H1 (cell line): ENCODE measurements at regions not wholly inside any gene's neighbourhood (a gene's known extent, or its start where the extent isn't known, plus 50 kb on each side); places are given as distances from the start of the nearest gene placed in this dataset.

Source experiments
- CTCF ChIA-PET: fragments of 300-600 bp; sonication (Branson Sonifier 250); formaldehyde crosslinking; loops from one replicate; lab custom pipeline; 2021; ENCODE audit not compliant: partially characterized antibody; lab: Charles Lee
- POLR2A ChIA-PET: fragments of 300-600 bp; sonication (Branson Sonifier 250); formaldehyde crosslinking; loops from one replicate; lab custom pipeline; 2021; ENCODE audit warnings: inconsistent platforms; ENCODE audit not compliant: partially characterized antibody; lab: Charles Lee
- DNase-seq, 2 experiments: peaks; one replicate each; pipeline versions ENCODE4 v3.0.0 to v3.0.0-alpha.2; 2010 to 2022; ENCODE audit warnings: low spot score in 2 of 2, low read depth in 1 of 2, mixed read lengths in 1 of 2
- FAIRE-seq: peaks from 2 replicates; lab custom pipeline; 2011; peaks lifted over from hg19 to GRCh38; lab: Jason Lieb, UNC
- H2AFZ ChIP-seq: 2 replicates; pipeline ENCODE4 v1.8.1; 2012; ENCODE audit warnings: low read length, inconsistent platforms
- H2AK5ac ChIP-seq: 2 replicates; pipeline ENCODE4 v1.6.1; 2013; ENCODE audit warnings: low read depth, low read length
- H2BK120ac ChIP-seq: replicated peaks from 2 replicates; pipeline ENCODE3; 2013; ENCODE audit warnings: low read depth, low read length, inconsistent platforms
- H2BK12ac ChIP-seq: 2 replicates; pipeline ENCODE4 v1.6.1; 2013; ENCODE audit warnings: low read depth, low read length
- H2BK15ac ChIP-seq: 2 replicates; pipeline ENCODE4 v1.6.1; 2013; ENCODE audit warnings: low read length
- H2BK20ac ChIP-seq: 2 replicates; pipeline ENCODE4 v1.6.1; 2013; ENCODE audit warnings: low read length
- H2BK5ac ChIP-seq: 2 replicates; pipeline ENCODE4 v1.6.1; 2013; ENCODE audit warnings: low read depth, low read length
- H3K14ac ChIP-seq: 2 replicates; pipeline ENCODE4 v1.6.1; 2013; ENCODE audit warnings: inconsistent platforms; ENCODE audit not compliant: insufficient read length
- H3K18ac ChIP-seq: 2 replicates; pipeline ENCODE4 v1.6.1; 2013; ENCODE audit warnings: low read length; ENCODE audit errors: extremely low read depth
- H3K23ac ChIP-seq: 2 replicates; pipeline ENCODE4 v1.6.1; 2013; ENCODE audit warnings: inconsistent platforms; ENCODE audit not compliant: insufficient read length
- H3K23me2 ChIP-seq: 2 replicates; pipeline ENCODE4 v1.6.1; 2013; ENCODE audit warnings: low read depth, low read length
- H3K27ac ChIP-seq: 2 replicates; pipeline ENCODE4 v1.6.1; 2011; ENCODE audit warnings: low read depth, low read length, inconsistent platforms
- H3K27me3 ChIP-seq, 4 experiments: replicated peaks in 1 of 4; 1 replicate in 1 of 4; 2 replicates in 3 of 4; pipeline versions ENCODE4 v1.6.1 to v1.8.1; 2011 to 2013; ENCODE audit warnings: low read length in 3 of 4, mild to moderate bottlenecking in 3 of 4, inconsistent platforms in 2 of 4, mixed read lengths in 2 of 4, moderate library complexity in 1 of 4; ENCODE audit not compliant: control insufficient read depth in 3 of 4, insufficient read depth in 3 of 4; ENCODE audit errors: extremely low read depth in 1 of 4
- H3K36me3 ChIP-seq, 4 experiments: 2 replicates each; pipeline versions ENCODE4 v1.6.1 to v1.8.1; 2011 to 2013; ENCODE audit warnings: mild to moderate bottlenecking in 4 of 4, low read length in 3 of 4, moderate library complexity in 2 of 4, control low read depth in 1 of 4, inconsistent platforms in 1 of 4; ENCODE audit not compliant: insufficient read depth in 4 of 4, control insufficient read depth in 2 of 4
- H3K4ac ChIP-seq: replicated peaks from 2 replicates; pipeline ENCODE3; 2013; ENCODE audit warnings: low read length, low read depth, mixed read lengths, inconsistent platforms; ENCODE audit not compliant: insufficient read length
- H3K4me1 ChIP-seq, 4 experiments: replicated peaks in 1 of 4; 1 replicate in 1 of 4; 2 replicates in 3 of 4; pipeline versions ENCODE4 v1.6.1 to v1.8.1; 2011 to 2013; ENCODE audit warnings: low read length in 3 of 4, inconsistent platforms in 2 of 4, mixed read lengths in 1 of 4; ENCODE audit not compliant: insufficient read depth in 4 of 4, control insufficient read depth in 3 of 4
- H3K4me2 ChIP-seq, 2 experiments: 2 replicates each; pipeline versions ENCODE4 v1.6.1 to v1.8.1; 2011 to 2013; ENCODE audit warnings: low read depth in 2 of 2, low read length in 2 of 2, control low read depth in 1 of 2, inconsistent platforms in 1 of 2, mild to moderate bottlenecking in 1 of 2; ENCODE audit not compliant: insufficient read depth in 1 of 2
- H3K4me3 ChIP-seq, 4 experiments: fragments of 200-600, 300-600 bp in 1 of 4; sonication (generic), shearing (Covaris generic), sonication (Bioruptor Twin) in 1 of 4; 2 replicates each; pipeline versions ENCODE4 v1.5.1 to v1.8.1; 2011 to 2016; ENCODE audit warnings: low read length in 4 of 4, low read depth in 3 of 4, control low read depth in 2 of 4, inconsistent platforms in 2 of 4, mild to moderate bottlenecking in 2 of 4, mixed read lengths in 1 of 4, moderate library complexity in 1 of 4; ENCODE audit not compliant: insufficient read depth in 2 of 4; ENCODE audit errors: extremely low read depth in 1 of 4
- H3K56ac ChIP-seq: replicated peaks from 2 replicates; pipeline ENCODE3; 2013; ENCODE audit warnings: low read depth, mild to moderate bottlenecking, mixed read lengths, low read length, inconsistent platforms; ENCODE audit not compliant: insufficient read length
- H3K79me1 ChIP-seq: 2 replicates; pipeline ENCODE4 v1.6.1; 2013; ENCODE audit warnings: low read depth, low read length, control low read depth
- H3K79me2 ChIP-seq, 2 experiments: 2 replicates each; pipeline versions ENCODE4 v1.6.1 to v1.8.1; 2012 to 2013; ENCODE audit warnings: low read length in 2 of 2, mild to moderate bottlenecking in 2 of 2, inconsistent platforms in 1 of 2; ENCODE audit not compliant: insufficient read depth in 2 of 2, control insufficient read depth in 1 of 2
- H3K9ac ChIP-seq, 4 experiments: replicated peaks in 1 of 4; 1 replicate in 1 of 4; 2 replicates in 3 of 4; pipeline versions ENCODE4 v1.6.1 to v1.8.1; 2011 to 2013; ENCODE audit warnings: low read depth in 3 of 4, low read length in 3 of 4, control low read depth in 2 of 4, mild to moderate bottlenecking in 2 of 4, moderate library complexity in 2 of 4, inconsistent platforms in 1 of 4; ENCODE audit errors: extremely low read depth in 1 of 4
- H3K9me3 ChIP-seq, 2 experiments: 2 replicates each; pipeline versions ENCODE4 v1.6.1 to v1.8.1; 2012 to 2013; ENCODE audit warnings: mild to moderate bottlenecking in 2 of 2, moderate library complexity in 2 of 2, control low read depth in 1 of 2, inconsistent platforms in 1 of 2, low read depth in 1 of 2, low read length in 1 of 2, mixed read lengths in 1 of 2; ENCODE audit not compliant: insufficient read depth in 2 of 2
- H4K20me1 ChIP-seq, 2 experiments: replicated peaks in 1 of 2; 2 replicates each; pipeline versions ENCODE3 to v1.8.1; 2011 to 2013; ENCODE audit warnings: inconsistent platforms in 2 of 2, low read length in 2 of 2, mild to moderate bottlenecking in 1 of 2; ENCODE audit not compliant: insufficient read depth in 2 of 2, control insufficient read depth in 1 of 2
- H4K5ac ChIP-seq: 2 replicates; pipeline ENCODE4 v1.6.1; 2013; ENCODE audit warnings: low read length, low read depth, mixed read lengths, inconsistent platforms; ENCODE audit not compliant: insufficient read length
- H4K8ac ChIP-seq: 2 replicates; pipeline ENCODE4 v1.8.0; 2013; ENCODE audit warnings: mild to moderate bottlenecking, moderate library complexity, low read length, inconsistent platforms; ENCODE audit not compliant: insufficient read depth; ENCODE audit errors: extremely low read depth
- H4K91ac ChIP-seq: replicated peaks from 2 replicates; pipeline ENCODE3; 2013; ENCODE audit warnings: low read length, mixed read lengths, inconsistent platforms; ENCODE audit not compliant: insufficient read length
- CHD1 ChIP-seq: IDR thresholded peaks from 2 replicates; pipeline ENCODE4 v1.6.1; 2012; ENCODE audit warnings: low read depth, low read length, improper control_type of control experiment
- CHD2 ChIP-seq: IDR thresholded peaks from 2 replicates; pipeline ENCODE4 v1.6.1; 2012; ENCODE audit warnings: low read length, improper control_type of control experiment
- FOSL1 ChIP-seq: IDR thresholded peaks from 2 replicates; pipeline ENCODE4 v1.6.1; 2011; ENCODE audit warnings: mild to moderate bottlenecking, low read depth, low read length, moderate library complexity; ENCODE audit not compliant: insufficient read depth
- HDAC2 ChIP-seq, 2 experiments: fragments of 300-600 bp in 1 of 2; sonication (generic) in 1 of 2; IDR thresholded peaks; 2 replicates each; pipeline ENCODE4 v1.6.1; 2011 to 2012; ENCODE audit warnings: low read depth in 2 of 2, low read length in 2 of 2, mild to moderate bottlenecking in 2 of 2, moderate library complexity in 2 of 2, borderline replicate concordance in 1 of 2, inconsistent platforms in 1 of 2
- KDM5A ChIP-seq: fragments of 200-600 bp; IDR thresholded peaks from 2 replicates; pipeline ENCODE4 v1.7.1; 2012; ENCODE audit warnings: mild to moderate bottlenecking, low read length, inconsistent platforms, mixed read lengths
- MAFK ChIP-seq: IDR thresholded peaks from 2 replicates; pipeline ENCODE4 v1.6.1; 2012; ENCODE audit warnings: low read depth, mild to moderate bottlenecking, improper control_type of control experiment, low read length
- NANOG ChIP-seq: IDR thresholded peaks from 2 replicates; pipeline ENCODE4 v1.6.1; 2011; ENCODE audit warnings: low read length, low read depth, mild to moderate bottlenecking, inconsistent platforms; ENCODE audit not compliant: insufficient read depth, poor library complexity, severe bottlenecking
- POU5F1 ChIP-seq: IDR thresholded peaks from 2 replicates; pipeline ENCODE4 v1.6.1; 2011; ENCODE audit warnings: low read depth, mild to moderate bottlenecking, low read length, moderate library complexity
- RNF2 ChIP-seq: fragments of 200-900, 300-1000 bp; sonication (generic); IDR thresholded peaks from 2 replicates; pipeline ENCODE4 v1.7.1; 2016; ENCODE audit warnings: borderline replicate concordance, low read depth, mild to moderate bottlenecking, antibody characterized with exemption, low read length; ENCODE audit not compliant: poor library complexity, severe bottlenecking; ENCODE audit errors: missing control alignments
- RXRA ChIP-seq: IDR thresholded peaks from 2 replicates; pipeline ENCODE4 v1.6.1; 2011; ENCODE audit warnings: low read depth, mild to moderate bottlenecking, low read length, moderate library complexity; ENCODE audit not compliant: insufficient read depth
- SIN3A ChIP-seq, 2 experiments: IDR thresholded peaks in 1 of 2; conservative IDR thresholded peaks in 1 of 2; 2 replicates each; pipeline ENCODE4 v1.6.1; 2011 to 2012; ENCODE audit warnings: low read length in 2 of 2, improper control_type of control experiment in 1 of 2, low read depth in 1 of 2, mild to moderate bottlenecking in 1 of 2
- SRF ChIP-seq: IDR thresholded peaks from 2 replicates; pipeline ENCODE4 v1.6.1; 2011; ENCODE audit warnings: mild to moderate bottlenecking, low read depth, low read length, moderate library complexity
- SUZ12 ChIP-seq: fragments of 200-600 bp; sonication (generic); IDR thresholded peaks from 2 replicates; pipeline ENCODE4 v1.6.1; 2012; ENCODE audit warnings: mild to moderate bottlenecking, inconsistent platforms, low read length, moderate library complexity, mixed read lengths
- WGBS, 2 experiments: shearing (Covaris generic) in 1 of 2; methylation state at CpG; one replicate each; pipeline versions ENCODE4 v1.1.6 to v1.1.7; 2013 to 2015; ENCODE audit warnings: low lambda C conversion rate in 2 of 2, mixed read lengths in 2 of 2, inconsistent platforms in 1 of 2, low coverage in 1 of 2, missing lambda C conversion rate in 1 of 2; ENCODE audit not compliant: insufficient replicate concordance in 2 of 2, insufficient coverage in 1 of 2, insufficient read length in 1 of 2; ENCODE audit errors: extremely low coverage in 1 of 2, missing lambda C conversion rate in 1 of 2; 5-methylcytosine and 5-hydroxymethylcytosine counted together

DNA sequence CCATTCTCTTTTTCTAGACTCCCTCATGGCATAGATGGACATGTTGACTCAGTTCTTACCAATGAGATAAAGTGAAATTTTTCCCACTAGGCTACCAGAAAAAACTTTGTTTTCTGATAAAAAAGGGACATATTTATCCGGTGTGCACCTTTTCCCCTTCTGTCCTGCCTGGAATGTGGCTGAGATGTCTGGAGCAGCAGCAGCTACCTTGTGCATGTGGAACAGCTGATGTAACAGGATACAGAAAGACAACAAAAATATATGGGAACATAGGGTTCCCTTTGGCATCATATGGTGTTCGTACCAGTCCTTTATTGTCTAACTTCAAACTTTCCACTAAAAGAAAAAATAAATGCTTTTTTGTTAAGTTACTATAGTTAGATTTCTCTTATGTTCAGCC, 460.2 kb upstream of the HS6ST1 start:
- Histone ChIP-seq H4K91ac (no peak overlapping the region), H3K4me2 (no peak overlapping the region), H3K4me3 (no peak overlapping the region), H3K4ac (no peak overlapping the region), H3K27me3 (no peaks in the 10 kb centered on the region), H3K23me2 (no peaks in the 10 kb centered on the region), H4K5ac (no peak overlapping the region), H3K79me1 (no peaks in the 10 kb centered on the region), H3K36me3 (no peaks in the 10 kb centered on the region), H3K23ac (no peak overlapping the region), H2AK5ac (no peak overlapping the region), H3K56ac (no peak overlapping the region), H2BK12ac (no peak overlapping the region), H2BK15ac (no peak overlapping the region), H2AFZ (no peak overlapping the region), H3K9ac (no peak overlapping the region), H4K8ac (no peak overlapping the region), H3K9me3 (no peaks in the 10 kb centered on the region), H2BK5ac (no peak overlapping the region), H3K27ac (no peak overlapping the region), H3K79me2 (no peaks in the 10 kb centered on the region), H2BK120ac (no peak overlapping the region), H3K18ac (no peak overlapping the region), H4K20me1 (no peaks in the 10 kb centered on the region), H3K14ac (no peak overlapping the region), H3K4me1 (no peaks in the 10 kb centered on the region), H2BK20ac (no peak overlapping the region)
- TF ChIP-seq CHD1: no peak
- TF ChIP-seq MAFK: no peak
- TF ChIP-seq CHD2: no peak
- TF ChIP-seq SRF: no peak
- TF ChIP-seq SIN3A (conservative IDR thresholded peaks at IDR 0.05 in 1 of 2, IDR thresholded peaks at IDR 0.05 in 1 of 2; ENCODE audit: low read depth in 1 of 2, low read length in 2 of 2): no peak
- no peak for TF ChIP-seq HDAC2 (IDR thresholded peaks at IDR 0.05; ENCODE audit: borderline replicate concordance in 1 of 2, low read depth in 2 of 2, low read length in 2 of 2)
- TF ChIP-seq SUZ12: no peak
- no peak for TF ChIP-seq RNF2
- TF ChIP-seq POU5F1: no peak
- no peak for TF ChIP-seq FOSL1
- TF ChIP-seq KDM5A: no peak
- TF ChIP-seq NANOG: no peak
- no peak for TF ChIP-seq RXRA
- 90% methylated on average over 2 of the region's 2 CpGs; no CpG with 5 or more reads in 1 of the 2 experiments for WGBS, 2 experiments
- POLR2A ChIA-PET: no interaction called here
- FAIRE-seq (no peak), DNase-seq (no peak)
- CTCF ChIA-PET: no interaction called here
